ENCODE measurements at regions not wholly inside any gene's neighbourhood (a gene's known extent, or its start where the extent isn't known, plus 50 kb on each side); places are given as distances from the start of the nearest gene placed in this dataset.

GRCh38 chr5:124328201-124328600, 418.2 kb downstream of the ZNF608 start:
- Mint-ChIP-seq H3K4me1 (ENCODE audit: low read depth, unreplicated experiment) (no peaks in the 10 kb centered on the region), H3K36me3 (ENCODE audit: insufficient read depth, unreplicated experiment) (no peaks in the 10 kb centered on the region), H3K27me3 (ENCODE audit: unreplicated experiment) (peaks cover 14% of the 10 kb centered on the region), H3K9me3 (ENCODE audit: low read depth, unreplicated experiment) (no peaks in the 10 kb centered on the region), H3K27ac (ENCODE audit: unreplicated experiment) (no peak overlapping the region), H3K4me3 (ENCODE audit: low read depth, unreplicated experiment) (no peak overlapping the region)
- no peak for TF ChIP-seq CTCF (IDR thresholded peaks at IDR 0.05; ENCODE audit: unreplicated experiment)
- CTCF ChIA-PET: no interaction called here
- BruUV-seq (replicated peaks): no TSS peak
- intact Hi-C loops (cut with micrococcal nuclease; ENCODE audit: unreplicated experiment): no loop called here
- no peak for DNase-seq

- no peaks in the 10 kb centered on the region for H3K27me3 Mint-ChIP-seq (ENCODE audit: unreplicated experiment)
- no peaks in the 10 kb centered on the region for H3K36me3 Mint-ChIP-seq (ENCODE audit: insufficient read depth, unreplicated experiment)
- no TSS peak for BruUV-seq (replicated peaks)
- no peak for DNase-seq
- CTCF ChIA-PET: interaction anchor here (0.6 kb wide), 1 partner anchor 49 kb away, joined by 3 read pairs; no protein-coding TSS in a partner anchor
- intact Hi-C loops (cut with micrococcal nuclease; ENCODE audit: unreplicated experiment): no loop called here
- no peak for TF ChIP-seq CTCF (IDR thresholded peaks at IDR 0.05; ENCODE audit: unreplicated experiment)
- no peak overlapping the region for H3K27ac Mint-ChIP-seq (ENCODE audit: unreplicated experiment)
- peaks cover 3% of the 10 kb centered on the region for H3K9me3 Mint-ChIP-seq (ENCODE audit: low read depth, unreplicated experiment)
- no peak overlapping the region for H3K4me3 Mint-ChIP-seq (ENCODE audit: low read depth, unreplicated experiment)
- no peaks in the 10 kb centered on the region for H3K4me1 Mint-ChIP-seq (ENCODE audit: low read depth, unreplicated experiment)
Observed at GRCh38 chr5:124318661-124319060, 427.8 kb downstream of the ZNF608 start.

- H3K4me1 Mint-ChIP-seq (ENCODE audit: low read depth, unreplicated experiment): peaks cover 6% of the 10 kb centered on the region
- H3K27ac Mint-ChIP-seq (ENCODE audit: unreplicated experiment): no peak overlapping the region
- DNase-seq: no peak
- H3K4me3 Mint-ChIP-seq (ENCODE audit: low read depth, unreplicated experiment): no peak overlapping the region
- no peaks in the 10 kb centered on the region for H3K27me3 Mint-ChIP-seq (ENCODE audit: unreplicated experiment)
- CTCF ChIA-PET: no interaction called here
- no TSS peak for BruUV-seq (replicated peaks)
- intact Hi-C loops (cut with micrococcal nuclease; ENCODE audit: unreplicated experiment): no loop called here
- H3K9me3 Mint-ChIP-seq (ENCODE audit: low read depth, unreplicated experiment): peaks cover 5% of the 10 kb centered on the region
- H3K36me3 Mint-ChIP-seq (ENCODE audit: insufficient read depth, unreplicated experiment): no peaks in the 10 kb centered on the region
- TF ChIP-seq CTCF (IDR thresholded peaks at IDR 0.05; ENCODE audit: unreplicated experiment): no peak
Observed at GRCh38 chr5:124317451-124317850, 429.0 kb downstream of the ZNF608 start.

- H3K4me3 Mint-ChIP-seq (ENCODE audit: low read depth, unreplicated experiment): no peak overlapping the region
- peaks cover 5% of the 10 kb centered on the region for H3K9me3 Mint-ChIP-seq (ENCODE audit: low read depth, unreplicated experiment)
- DNase-seq: no peak
- no peaks in the 10 kb centered on the region for H3K27me3 Mint-ChIP-seq (ENCODE audit: unreplicated experiment)
- H3K27ac Mint-ChIP-seq (ENCODE audit: unreplicated experiment): no peak overlapping the region
- intact Hi-C loops (cut with micrococcal nuclease; ENCODE audit: unreplicated experiment): no loop called here
- H3K4me1 Mint-ChIP-seq (ENCODE audit: low read depth, unreplicated experiment): peaks cover 6% of the 10 kb centered on the region
- TF ChIP-seq CTCF (IDR thresholded peaks at IDR 0.05; ENCODE audit: unreplicated experiment): no peak
- CTCF ChIA-PET: no interaction called here
- no TSS peak for BruUV-seq (replicated peaks)
- no peaks in the 10 kb centered on the region for H3K36me3 Mint-ChIP-seq (ENCODE audit: insufficient read depth, unreplicated experiment)
Observed at GRCh38 chr5:124315741-124316415, 430.6 kb downstream of the ZNF608 start.
